PFSK-1 (cell line): ENCODE measurements at regions not wholly inside any gene's neighbourhood (a gene's known extent, or its start where the extent isn't known, plus 50 kb on each side); places are given as distances from the start of the nearest gene placed in this dataset.

Source experiments
- FOXP2 ChIP-seq: optimal IDR thresholded peaks from 2 replicates; pipeline ENCODE3; 2011; ENCODE audit warnings: borderline replicate concordance, control low read depth, inconsistent platforms; ENCODE audit not compliant: insufficient read depth; ENCODE audit errors: extremely low read length, extremely low read depth
- POLR2AphosphoS5 ChIP-seq: IDR thresholded peaks from 2 replicates; pipeline ENCODE4 v1.6.1; 2012; ENCODE audit warnings: low read depth, mild to moderate bottlenecking, control low read depth, low read length, moderate library complexity
- REST ChIP-seq, 2 experiments: IDR thresholded peaks; 2 replicates each; pipeline versions ENCODE4 v1.6.1 to v1.8.0; 2011 to 2012; ENCODE audit warnings: low read depth in 2 of 2, low read length in 2 of 2, control low read depth in 1 of 2, inconsistent platforms in 1 of 2, mild to moderate bottlenecking in 1 of 2, moderate library complexity in 1 of 2; ENCODE audit not compliant: insufficient read depth in 1 of 2
- SIN3A ChIP-seq: IDR thresholded peaks from 2 replicates; pipeline ENCODE4 v1.6.1; 2012; ENCODE audit warnings: mild to moderate bottlenecking, low read length, moderate library complexity, borderline replicate concordance; ENCODE audit not compliant: insufficient read depth
- TAF1 ChIP-seq: IDR thresholded peaks from 2 replicates; pipeline ENCODE4 v1.6.1; 2012; ENCODE audit warnings: low read length, control low read depth, borderline replicate concordance; ENCODE audit not compliant: insufficient read depth

GRCh38 chr20:12815231-12815768 is 193.5 kb upstream of the SPTLC3 start:
- TF ChIP-seq POLR2AphosphoS5 (no peak), TAF1 (no peak), FOXP2 (no peak), SIN3A (no peak), REST (IDR thresholded peaks at IDR 0.05; ENCODE audit: insufficient read depth in 1 of 2, low read depth in 2 of 2, low read length in 2 of 2) (no peak)

- TF ChIP-seq REST (IDR thresholded peaks at IDR 0.05; ENCODE audit: insufficient read depth in 1 of 2, low read depth in 2 of 2, low read length in 2 of 2) = no peak
- TF ChIP-seq FOXP2 = no peak
- TF ChIP-seq TAF1 = no peak
- TF ChIP-seq POLR2AphosphoS5 = no peak
- TF ChIP-seq SIN3A = no peak
These were observed 192.9 kb upstream of the SPTLC3 start for GRCh38 chr20:12815778-12816408.

- TF ChIP-seq FOXP2 (no peak), REST (IDR thresholded peaks at IDR 0.05; ENCODE audit: insufficient read depth in 1 of 2, low read depth in 2 of 2, low read length in 2 of 2) (no peak), TAF1 (no peak)
These were observed 187.5 kb upstream of the SPTLC3 start for GRCh38 chr20:12821249-12821648.

- TF ChIP-seq POLR2AphosphoS5 = no peak
- TF ChIP-seq SIN3A = no peak
- no peak for TF ChIP-seq TAF1
- no peak for TF ChIP-seq FOXP2
- no peak for TF ChIP-seq REST (IDR thresholded peaks at IDR 0.05; ENCODE audit: insufficient read depth in 1 of 2, low read depth in 2 of 2, low read length in 2 of 2)
These were observed 185.0 kb upstream of the SPTLC3 start for GRCh38 chr20:12823734-12824133.
